Thyroid gland (tissue), 4 donors: ENCODE measurements at regions not wholly inside any gene's neighbourhood (a gene's known extent, or its start where the extent isn't known, plus 50 kb on each side); places are given as distances from the start of the nearest gene placed in this dataset.

ENCODE experiments used
- DNase-seq, 2 donors: peaks; one replicate each; pipeline ENCODE4 v3.0.0-alpha.2; 2019
- H3K27ac ChIP-seq, 3 donors: fragments of 200-600 bp; sonication (generic); 1 replicate in 2 of 3; 2 replicates in 1 of 3; pipeline ENCODE4 v1.5.1; 2016 to 2019; ENCODE audit warnings: mild to moderate bottlenecking in 1 of 3, moderate library complexity in 1 of 3
- H3K27me3 ChIP-seq: fragments of 200-600 bp; sonication (generic); one replicate; pipeline ENCODE4 v1.5.1; 2019
- H3K36me3 ChIP-seq, 2 donors: fragments of 200-600 bp; sonication (generic); one replicate each; pipeline ENCODE4 v1.5.1; 2016 to 2019
- H3K4me1 ChIP-seq, 2 donors: fragments of 200-600 bp; sonication (generic); one replicate each; pipeline ENCODE4 v1.5.1; 2017 to 2019
- H3K4me3 ChIP-seq, 3 donors: fragments of 200-600 bp; sonication (generic); replicated peaks in 1 of 3; 1 replicate in 2 of 3; 2 replicates in 1 of 3; pipeline ENCODE4 v1.5.1; 2016; ENCODE audit warnings: mild to moderate bottlenecking in 1 of 3
- H3K9me3 ChIP-seq: fragments of 200-600 bp; sonication (generic); one replicate; pipeline ENCODE4 v1.5.1; 2017
- CTCF ChIP-seq, 6 experiments: fragments of 200-600 bp in 3 of 6; fragments of 450-650 bp in 3 of 6; sonication (generic) in 3 of 6; IDR thresholded peaks; one replicate each; pipeline ENCODE4 v1.5.1; 2016 to 2019; ENCODE audit warnings: antibody characterized with exemption in 6 of 6, mild to moderate bottlenecking in 2 of 6, inconsistent platforms in 1 of 6, moderate library complexity in 1 of 6
- POLR2A ChIP-seq, 2 donors: fragments of 450-650 bp; IDR thresholded peaks; one replicate each; pipeline ENCODE4 v1.6.1; 2017; ENCODE audit warnings: antibody characterized with exemption in 2 of 2, mild to moderate bottlenecking in 2 of 2, moderate library complexity in 1 of 2
- WGBS, 2 donors: methylation state at CpG; one replicate each; pipeline ENCODE4 v1.1.5; 2017; 5-methylcytosine and 5-hydroxymethylcytosine counted together
- intact Hi-C: fragments of 100-400 bp; cut with DNase I; formaldehyde crosslinking; loops from one replicate; pipeline ENCODE4 v1.15.1; 2023

- H3K9me3 ChIP-seq = no peaks in the 10 kb centered on the region
- intact Hi-C loops = no loop called here
- TF ChIP-seq POLR2A (IDR thresholded peaks at IDR 0.05) = no peak
- TF ChIP-seq CTCF (IDR thresholded peaks at IDR 0.05) = no peak
- H3K27me3 ChIP-seq = no peaks in the 10 kb centered on the region
- H3K36me3 ChIP-seq = no peaks in the 10 kb centered on the region
- H3K4me1 ChIP-seq = no peaks in the 10 kb centered on the region
- no peak for DNase-seq
- no peak overlapping the region for H3K27ac ChIP-seq
- no peak overlapping the region for H3K4me3 ChIP-seq
Measured at GRCh38 chrX:42628471-42628870, 149.5 kb downstream of the PPP1R2C start.

- no peak for DNase-seq
- H3K4me3 ChIP-seq = no peak overlapping the region
- intact Hi-C loops = no loop called here
- H3K27ac ChIP-seq = no peak overlapping the region
- H3K27me3 ChIP-seq = no peaks in the 10 kb centered on the region
- no peak for TF ChIP-seq POLR2A (IDR thresholded peaks at IDR 0.05)
- no peak for TF ChIP-seq CTCF (IDR thresholded peaks at IDR 0.05)
- 92 to 96% methylated on average over 3 of the region's 3 CpGs for WGBS, 2 donors
- H3K4me1 ChIP-seq = no peaks in the 10 kb centered on the region
- no peaks in the 10 kb centered on the region for H3K9me3 ChIP-seq
- H3K36me3 ChIP-seq = no peaks in the 10 kb centered on the region
Measured at GRCh38 chrX:42627891-42628290, 150.1 kb downstream of the PPP1R2C start.

GRCh38 chrX:42624524-42624923 lies 153.4 kb downstream of the PPP1R2C start:
- H3K27me3 ChIP-seq = no peaks in the 10 kb centered on the region
- DNase-seq = no peak
- intact Hi-C loops = no loop called here
- no peaks in the 10 kb centered on the region for H3K4me1 ChIP-seq
- 70 to 78% methylated on average over 1 of the region's 1 CpG for WGBS, 2 donors
- H3K36me3 ChIP-seq = no peaks in the 10 kb centered on the region
- H3K27ac ChIP-seq = no peak overlapping the region
- H3K9me3 ChIP-seq = no peaks in the 10 kb centered on the region
- no peak for TF ChIP-seq CTCF (IDR thresholded peaks at IDR 0.05)
- TF ChIP-seq POLR2A (IDR thresholded peaks at IDR 0.05) = no peak
- H3K4me3 ChIP-seq = no peak overlapping the region

- no peaks in the 10 kb centered on the region for H3K36me3 ChIP-seq
- TF ChIP-seq POLR2A (IDR thresholded peaks at IDR 0.05) (no peak), CTCF (IDR thresholded peaks at IDR 0.05) (no peak)
- H3K4me3 ChIP-seq = no peak overlapping the region
- H3K27ac ChIP-seq = no peak overlapping the region
- no peaks in the 10 kb centered on the region for H3K4me1 ChIP-seq
- no peak for DNase-seq
- intact Hi-C loops = no loop called here
- no peaks in the 10 kb centered on the region for H3K9me3 ChIP-seq
- H3K27me3 ChIP-seq = no peaks in the 10 kb centered on the region
Measured at GRCh38 chrX:42619068-42619467, 158.9 kb downstream of the PPP1R2C start.

GRCh38 chrX:42616981-42617380 lies 161.0 kb downstream of the PPP1R2C start:
- WGBS, 2 donors = 93% methylated on average over 2 of the region's 2 CpGs
- TF ChIP-seq CTCF (IDR thresholded peaks at IDR 0.05) = no peak
- TF ChIP-seq POLR2A (IDR thresholded peaks at IDR 0.05) = no peak
- H3K9me3 ChIP-seq = no peaks in the 10 kb centered on the region
- no peak overlapping the region for H3K4me3 ChIP-seq
- intact Hi-C loops = no loop called here
- H3K27ac ChIP-seq = no peak overlapping the region
- no peaks in the 10 kb centered on the region for H3K36me3 ChIP-seq
- no peak for DNase-seq
- H3K27me3 ChIP-seq = no peaks in the 10 kb centered on the region
- no peaks in the 10 kb centered on the region for H3K4me1 ChIP-seq
